ENCODE measurements at regions not wholly inside any gene's neighbourhood (a gene's known extent, or its start where the extent isn't known, plus 50 kb on each side); places are given as distances from the start of the nearest gene placed in this dataset.

DNA sequence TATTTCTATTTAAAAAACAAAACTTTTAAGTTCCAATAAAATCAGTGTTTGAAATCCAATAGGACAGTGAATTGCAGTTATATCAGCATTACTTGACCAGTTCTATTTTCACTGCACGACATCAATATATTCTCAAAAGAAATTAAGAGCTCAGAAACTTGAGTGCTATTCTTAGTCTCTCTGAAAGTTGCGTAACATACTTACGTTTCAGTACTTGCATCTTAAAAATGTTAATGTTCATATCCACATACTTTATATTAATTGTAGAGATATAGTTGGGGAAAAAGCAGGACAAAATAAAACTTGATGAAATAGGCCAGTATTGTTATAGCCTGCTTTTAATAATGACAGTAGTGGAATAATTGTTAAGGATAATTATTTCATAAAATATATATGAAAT, 720.5 kb upstream of the PCDH9 start:
- WGBS, 2 donors, result 72 to 75% methylated on average over 3 of the region's 3 CpGs
- no peak for TF ChIP-seq CTCF (IDR thresholded peaks at IDR 0.05)
- TF ChIP-seq POLR2A (IDR thresholded peaks at IDR 0.05), result no peak
- H3K27me3 ChIP-seq, result no peaks in the 10 kb centered on the region
- no peak for DNase-seq
- H3K9me3 ChIP-seq, result no peaks in the 10 kb centered on the region
- no peak overlapping the region for H3K4me3 ChIP-seq (replicated peaks in 1 of 3)
- H3K27ac ChIP-seq, result no peak overlapping the region
- no peaks in the 10 kb centered on the region for H3K36me3 ChIP-seq
- H3K4me1 ChIP-seq, result no peaks in the 10 kb centered on the region
- intact Hi-C loops (cut with DNase I), result no loop called here

GRCh38 chr13:67946131-67946530, 716.0 kb upstream of the PCDH9 start:
- TF ChIP-seq CTCF (IDR thresholded peaks at IDR 0.05), result no peak
- no peak for TF ChIP-seq POLR2A (IDR thresholded peaks at IDR 0.05)
- Histone ChIP-seq H3K27ac (no peak overlapping the region), H3K4me3 (replicated peaks in 1 of 3) (no peak overlapping the region), H3K4me1 (no peaks in the 10 kb centered on the region), H3K27me3 (no peaks in the 10 kb centered on the region), H3K36me3 (no peaks in the 10 kb centered on the region), H3K9me3 (no peaks in the 10 kb centered on the region)
- intact Hi-C loops (cut with DNase I), result no loop called here
- WGBS, 2 donors, result 85 to 89% methylated on average over 4 of the region's 4 CpGs
- DNase-seq, result no peak

DNA sequence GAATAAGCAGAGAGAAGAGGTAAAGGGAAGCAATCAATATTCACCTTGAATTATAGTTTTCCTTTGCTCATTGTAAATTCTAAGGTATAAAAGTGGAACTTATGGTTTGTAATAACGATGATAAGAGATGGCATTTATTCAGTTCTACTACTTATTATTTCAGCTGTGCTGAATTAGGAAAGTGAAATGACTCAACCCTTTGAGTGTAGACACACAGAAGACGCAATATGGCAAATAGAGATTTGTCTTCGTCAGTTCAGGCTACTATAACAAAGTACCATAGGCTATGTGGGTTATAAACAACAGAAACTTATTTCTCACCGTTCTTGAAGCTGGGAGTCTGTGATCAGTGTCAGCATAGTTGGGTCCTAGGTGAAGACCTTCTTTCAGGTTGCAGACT, 713.0 kb upstream of the PCDH9 start:
- no peaks in the 10 kb centered on the region for H3K36me3 ChIP-seq
- 61 to 88% methylated on average over 4 of the region's 4 CpGs for WGBS, 2 donors
- no peak for TF ChIP-seq POLR2A (IDR thresholded peaks at IDR 0.05)
- TF ChIP-seq CTCF (IDR thresholded peaks at IDR 0.05), result no peak
- H3K4me1 ChIP-seq, result no peaks in the 10 kb centered on the region
- no peak overlapping the region for H3K4me3 ChIP-seq (replicated peaks in 1 of 3)
- intact Hi-C loops (cut with DNase I), result no loop called here
- H3K27ac ChIP-seq, result no peak overlapping the region
- H3K27me3 ChIP-seq, result no peaks in the 10 kb centered on the region
- no peaks in the 10 kb centered on the region for H3K9me3 ChIP-seq
- no peak for DNase-seq

- intact Hi-C loops (cut with DNase I), result no loop called here
- no peak overlapping the region for H3K27ac ChIP-seq
- no peak overlapping the region for H3K4me3 ChIP-seq (replicated peaks in 1 of 3)
- no peaks in the 10 kb centered on the region for H3K27me3 ChIP-seq
- H3K9me3 ChIP-seq, result no peaks in the 10 kb centered on the region
- no peak for DNase-seq
- H3K4me1 ChIP-seq, result no peaks in the 10 kb centered on the region
- no peak for TF ChIP-seq CTCF (IDR thresholded peaks at IDR 0.05)
- H3K36me3 ChIP-seq, result no peaks in the 10 kb centered on the region
Measured at GRCh38 chr13:67935626-67936025, 705.5 kb upstream of the PCDH9 start.

DNA sequence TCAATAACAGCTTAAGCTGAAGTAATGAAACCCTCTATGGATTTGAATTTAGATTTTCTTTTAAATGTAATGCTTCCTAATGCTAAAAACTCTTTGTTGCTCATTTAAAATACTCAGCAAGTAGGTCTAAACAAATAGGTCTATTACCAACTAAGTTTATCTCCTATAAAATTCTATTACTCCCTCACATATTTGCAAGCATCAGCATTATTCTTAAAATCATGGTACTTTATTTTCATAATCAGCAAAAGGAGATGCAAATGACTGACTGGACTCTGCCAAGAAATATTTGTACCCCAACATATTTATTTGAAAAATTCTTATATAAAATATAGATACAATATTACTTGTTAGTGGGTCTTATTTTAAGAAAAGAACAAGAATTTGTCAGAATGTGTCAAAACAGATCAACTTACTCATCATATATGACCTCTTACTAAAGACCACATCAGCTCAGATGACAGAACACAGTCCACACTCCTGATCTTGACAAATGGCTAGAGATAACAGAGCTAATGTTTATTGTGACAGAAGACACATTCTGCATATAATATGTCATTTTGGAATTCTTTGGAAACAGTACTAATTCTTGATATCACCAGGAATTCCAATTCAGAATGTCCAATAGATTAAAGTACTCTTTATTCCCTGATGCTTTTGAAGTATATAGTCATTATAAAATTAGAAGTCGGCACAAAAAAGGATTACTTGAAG, 704.6 kb upstream of the PCDH9 start:
- H3K36me3 ChIP-seq, result no peaks in the 10 kb centered on the region
- no peaks in the 10 kb centered on the region for H3K27me3 ChIP-seq
- H3K4me3 ChIP-seq (replicated peaks in 1 of 3), result no peak overlapping the region
- TF ChIP-seq POLR2A (IDR thresholded peaks at IDR 0.05), result no peak
- no peak for TF ChIP-seq CTCF (IDR thresholded peaks at IDR 0.05)
- no peak overlapping the region for H3K27ac ChIP-seq
- H3K9me3 ChIP-seq, result no peaks in the 10 kb centered on the region
- no peaks in the 10 kb centered on the region for H3K4me1 ChIP-seq
- 78% methylated on average over 1 of the region's 1 CpG for WGBS, 2 donors
- intact Hi-C loops (cut with DNase I), result no loop called here
- no peak for DNase-seq
